SK-N-SH treated with all-trans-retinoic acid at 6 μM for 48 hours (cell line): ENCODE measurements at regions not wholly inside any gene's neighbourhood (a gene's known extent, or its start where the extent isn't known, plus 50 kb on each side); places are given as distances from the start of the nearest gene placed in this dataset.

ENCODE experiments used
- ARNTL ChIP-seq: fragments of 450-650 bp; formaldehyde crosslinking; IDR thresholded peaks from 2 replicates; pipeline ENCODE4 v1.5.0; 2020; ENCODE audit warnings: low read depth, mild to moderate bottlenecking, moderate library complexity, borderline replicate concordance
- CREB5 ChIP-seq: fragments of 250-450 bp; sonication (Bioruptor Pico); IDR thresholded peaks from 2 replicates; pipeline ENCODE4 v1.5.1; 2020; ENCODE audit warnings: low read depth, mild to moderate bottlenecking, moderate library complexity
- RARB ChIP-seq: fragments of 250-450 bp; sonication (Bioruptor Pico); IDR thresholded peaks from 2 replicates; pipeline ENCODE4 v1.8.0; 2021; ENCODE audit warnings: mild to moderate bottlenecking, moderate library complexity
- ZC3H10 ChIP-seq: fragments of 250-450 bp; sonication (Bioruptor Pico); IDR thresholded peaks from 2 replicates; pipeline ENCODE4 v1.5.1; 2021; ENCODE audit warnings: mild to moderate bottlenecking, moderate library complexity
- ZNF70 ChIP-seq: fragments of 450-650 bp; formaldehyde crosslinking; IDR thresholded peaks from 2 replicates; pipeline ENCODE4 v1.5.0; 2020; ENCODE audit warnings: mild to moderate bottlenecking, moderate library complexity
- TF ChIP-seq, protein P1 (sequence below): fragments of 250-450 bp; sonication (Bioruptor Pico); IDR thresholded peaks from 2 replicates; pipeline ENCODE4 v1.5.0; 2020; ENCODE audit warnings: mild to moderate bottlenecking, moderate library complexity
- TF ChIP-seq, protein P2 (sequence below): fragments of 250-450 bp; sonication (Bioruptor Pico); IDR thresholded peaks from 2 replicates; pipeline ENCODE4 v1.8.0; 2020; ENCODE audit warnings: mild to moderate bottlenecking, moderate library complexity, borderline replicate concordance

GRCh38 chr1:114032271-114033215 is 53.3 kb downstream of the OLFML3 start:
- TF ChIP-seq, protein P1, sequence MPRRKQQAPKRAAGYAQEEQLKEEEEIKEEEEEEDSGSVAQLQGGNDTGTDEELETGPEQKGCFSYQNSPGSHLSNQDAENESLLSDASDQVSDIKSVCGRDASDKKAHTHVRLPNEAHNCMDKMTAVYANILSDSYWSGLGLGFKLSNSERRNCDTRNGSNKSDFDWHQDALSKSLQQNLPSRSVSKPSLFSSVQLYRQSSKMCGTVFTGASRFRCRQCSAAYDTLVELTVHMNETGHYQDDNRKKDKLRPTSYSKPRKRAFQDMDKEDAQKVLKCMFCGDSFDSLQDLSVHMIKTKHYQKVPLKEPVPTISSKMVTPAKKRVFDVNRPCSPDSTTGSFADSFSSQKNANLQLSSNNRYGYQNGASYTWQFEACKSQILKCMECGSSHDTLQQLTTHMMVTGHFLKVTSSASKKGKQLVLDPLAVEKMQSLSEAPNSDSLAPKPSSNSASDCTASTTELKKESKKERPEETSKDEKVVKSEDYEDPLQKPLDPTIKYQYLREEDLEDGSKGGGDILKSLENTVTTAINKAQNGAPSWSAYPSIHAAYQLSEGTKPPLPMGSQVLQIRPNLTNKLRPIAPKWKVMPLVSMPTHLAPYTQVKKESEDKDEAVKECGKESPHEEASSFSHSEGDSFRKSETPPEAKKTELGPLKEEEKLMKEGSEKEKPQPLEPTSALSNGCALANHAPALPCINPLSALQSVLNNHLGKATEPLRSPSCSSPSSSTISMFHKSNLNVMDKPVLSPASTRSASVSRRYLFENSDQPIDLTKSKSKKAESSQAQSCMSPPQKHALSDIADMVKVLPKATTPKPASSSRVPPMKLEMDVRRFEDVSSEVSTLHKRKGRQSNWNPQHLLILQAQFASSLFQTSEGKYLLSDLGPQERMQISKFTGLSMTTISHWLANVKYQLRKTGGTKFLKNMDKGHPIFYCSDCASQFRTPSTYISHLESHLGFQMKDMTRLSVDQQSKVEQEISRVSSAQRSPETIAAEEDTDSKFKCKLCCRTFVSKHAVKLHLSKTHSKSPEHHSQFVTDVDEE (CRISPR knock-in tag) = no peak
- TF ChIP-seq ARNTL (CRISPR knock-in tag) (no peak), ZNF70 (CRISPR knock-in tag) (no peak), ZC3H10 (CRISPR knock-in tag) (no peak), RARB (no peak), CREB5 (CRISPR knock-in tag) (no peak)
- TF ChIP-seq, protein P2, sequence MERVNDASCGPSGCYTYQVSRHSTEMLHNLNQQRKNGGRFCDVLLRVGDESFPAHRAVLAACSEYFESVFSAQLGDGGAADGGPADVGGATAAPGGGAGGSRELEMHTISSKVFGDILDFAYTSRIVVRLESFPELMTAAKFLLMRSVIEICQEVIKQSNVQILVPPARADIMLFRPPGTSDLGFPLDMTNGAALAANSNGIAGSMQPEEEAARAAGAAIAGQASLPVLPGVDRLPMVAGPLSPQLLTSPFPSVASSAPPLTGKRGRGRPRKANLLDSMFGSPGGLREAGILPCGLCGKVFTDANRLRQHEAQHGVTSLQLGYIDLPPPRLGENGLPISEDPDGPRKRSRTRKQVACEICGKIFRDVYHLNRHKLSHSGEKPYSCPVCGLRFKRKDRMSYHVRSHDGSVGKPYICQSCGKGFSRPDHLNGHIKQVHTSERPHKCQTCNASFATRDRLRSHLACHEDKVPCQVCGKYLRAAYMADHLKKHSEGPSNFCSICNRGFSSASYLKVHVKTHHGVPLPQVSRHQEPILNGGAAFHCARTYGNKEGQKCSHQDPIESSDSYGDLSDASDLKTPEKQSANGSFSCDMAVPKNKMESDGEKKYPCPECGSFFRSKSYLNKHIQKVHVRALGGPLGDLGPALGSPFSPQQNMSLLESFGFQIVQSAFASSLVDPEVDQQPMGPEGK (CRISPR knock-in tag) = no peak
